ENCODE measurements at regions not wholly inside any gene's neighbourhood (a gene's known extent, or its start where the extent isn't known, plus 50 kb on each side); places are given as distances from the start of the nearest gene placed in this dataset.

DNA sequence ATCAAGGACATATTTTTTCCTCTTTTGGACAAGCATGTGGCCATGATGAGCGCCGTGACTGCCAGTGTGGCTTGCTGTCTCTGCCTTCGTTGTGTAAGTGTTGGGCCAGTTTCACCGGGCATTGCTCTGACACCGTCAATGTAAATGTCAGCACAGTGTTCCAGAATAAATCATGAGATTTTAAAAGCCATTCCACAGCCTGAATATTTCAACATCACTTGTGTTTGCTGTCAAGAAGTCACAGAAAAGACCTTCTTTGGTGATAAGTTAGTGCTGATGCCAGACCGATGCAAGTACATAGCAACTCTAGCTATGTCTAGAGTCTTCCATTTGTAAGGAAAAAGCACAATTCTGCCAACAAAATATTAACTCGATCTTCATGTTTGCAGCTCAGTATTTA, 467.8 kb downstream of the TBC1D22A start:
- TF ChIP-seq EZH2 (IDR thresholded peaks at IDR 0.05; ENCODE audit: low read depth, unreplicated experiment), result no peak
- TF ChIP-seq, protein P1, sequence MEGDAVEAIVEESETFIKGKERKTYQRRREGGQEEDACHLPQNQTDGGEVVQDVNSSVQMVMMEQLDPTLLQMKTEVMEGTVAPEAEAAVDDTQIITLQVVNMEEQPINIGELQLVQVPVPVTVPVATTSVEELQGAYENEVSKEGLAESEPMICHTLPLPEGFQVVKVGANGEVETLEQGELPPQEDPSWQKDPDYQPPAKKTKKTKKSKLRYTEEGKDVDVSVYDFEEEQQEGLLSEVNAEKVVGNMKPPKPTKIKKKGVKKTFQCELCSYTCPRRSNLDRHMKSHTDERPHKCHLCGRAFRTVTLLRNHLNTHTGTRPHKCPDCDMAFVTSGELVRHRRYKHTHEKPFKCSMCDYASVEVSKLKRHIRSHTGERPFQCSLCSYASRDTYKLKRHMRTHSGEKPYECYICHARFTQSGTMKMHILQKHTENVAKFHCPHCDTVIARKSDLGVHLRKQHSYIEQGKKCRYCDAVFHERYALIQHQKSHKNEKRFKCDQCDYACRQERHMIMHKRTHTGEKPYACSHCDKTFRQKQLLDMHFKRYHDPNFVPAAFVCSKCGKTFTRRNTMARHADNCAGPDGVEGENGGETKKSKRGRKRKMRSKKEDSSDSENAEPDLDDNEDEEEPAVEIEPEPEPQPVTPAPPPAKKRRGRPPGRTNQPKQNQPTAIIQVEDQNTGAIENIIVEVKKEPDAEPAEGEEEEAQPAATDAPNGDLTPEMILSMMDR (conservative IDR thresholded peaks at IDR 0.05; ENCODE audit: low read depth in 2 of 2), result no peak
- no peak for TF ChIP-seq POLR2AphosphoS5 (IDR thresholded peaks at IDR 0.05; ENCODE audit: low read depth)
- no peak for TF ChIP-seq CREB1 (CRISPR knock-in tag; IDR thresholded peaks at IDR 0.05; ENCODE audit: low read depth)
- no peak for TF ChIP-seq EZH2phosphoT487 (IDR thresholded peaks at IDR 0.05; ENCODE audit: unreplicated experiment)
- TF ChIP-seq, protein P2, sequence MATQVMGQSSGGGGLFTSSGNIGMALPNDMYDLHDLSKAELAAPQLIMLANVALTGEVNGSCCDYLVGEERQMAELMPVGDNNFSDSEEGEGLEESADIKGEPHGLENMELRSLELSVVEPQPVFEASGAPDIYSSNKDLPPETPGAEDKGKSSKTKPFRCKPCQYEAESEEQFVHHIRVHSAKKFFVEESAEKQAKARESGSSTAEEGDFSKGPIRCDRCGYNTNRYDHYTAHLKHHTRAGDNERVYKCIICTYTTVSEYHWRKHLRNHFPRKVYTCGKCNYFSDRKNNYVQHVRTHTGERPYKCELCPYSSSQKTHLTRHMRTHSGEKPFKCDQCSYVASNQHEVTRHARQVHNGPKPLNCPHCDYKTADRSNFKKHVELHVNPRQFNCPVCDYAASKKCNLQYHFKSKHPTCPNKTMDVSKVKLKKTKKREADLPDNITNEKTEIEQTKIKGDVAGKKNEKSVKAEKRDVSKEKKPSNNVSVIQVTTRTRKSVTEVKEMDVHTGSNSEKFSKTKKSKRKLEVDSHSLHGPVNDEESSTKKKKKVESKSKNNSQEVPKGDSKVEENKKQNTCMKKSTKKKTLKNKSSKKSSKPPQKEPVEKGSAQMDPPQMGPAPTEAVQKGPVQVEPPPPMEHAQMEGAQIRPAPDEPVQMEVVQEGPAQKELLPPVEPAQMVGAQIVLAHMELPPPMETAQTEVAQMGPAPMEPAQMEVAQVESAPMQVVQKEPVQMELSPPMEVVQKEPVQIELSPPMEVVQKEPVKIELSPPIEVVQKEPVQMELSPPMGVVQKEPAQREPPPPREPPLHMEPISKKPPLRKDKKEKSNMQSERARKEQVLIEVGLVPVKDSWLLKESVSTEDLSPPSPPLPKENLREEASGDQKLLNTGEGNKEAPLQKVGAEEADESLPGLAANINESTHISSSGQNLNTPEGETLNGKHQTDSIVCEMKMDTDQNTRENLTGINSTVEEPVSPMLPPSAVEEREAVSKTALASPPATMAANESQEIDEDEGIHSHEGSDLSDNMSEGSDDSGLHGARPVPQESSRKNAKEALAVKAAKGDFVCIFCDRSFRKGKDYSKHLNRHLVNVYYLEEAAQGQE (IDR thresholded peaks at IDR 0.05; ENCODE audit: unreplicated experiment), result no peak
- TF ChIP-seq JUNB (IDR thresholded peaks at IDR 0.05; ENCODE audit: unreplicated experiment), result no peak
- TF ChIP-seq ZNF114 (CRISPR knock-in tag; IDR thresholded peaks at IDR 0.05), result no peak
- TF ChIP-seq ZNF462 (CRISPR knock-in tag; IDR thresholded peaks at IDR 0.05), result no peak
- TF ChIP-seq, protein P3, sequence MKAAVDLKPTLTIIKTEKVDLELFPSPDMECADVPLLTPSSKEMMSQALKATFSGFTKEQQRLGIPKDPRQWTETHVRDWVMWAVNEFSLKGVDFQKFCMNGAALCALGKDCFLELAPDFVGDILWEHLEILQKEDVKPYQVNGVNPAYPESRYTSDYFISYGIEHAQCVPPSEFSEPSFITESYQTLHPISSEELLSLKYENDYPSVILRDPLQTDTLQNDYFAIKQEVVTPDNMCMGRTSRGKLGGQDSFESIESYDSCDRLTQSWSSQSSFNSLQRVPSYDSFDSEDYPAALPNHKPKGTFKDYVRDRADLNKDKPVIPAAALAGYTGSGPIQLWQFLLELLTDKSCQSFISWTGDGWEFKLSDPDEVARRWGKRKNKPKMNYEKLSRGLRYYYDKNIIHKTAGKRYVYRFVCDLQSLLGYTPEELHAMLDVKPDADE (IDR thresholded peaks at IDR 0.05), result no peak
- TF ChIP-seq STAT1 (IDR thresholded peaks at IDR 0.05; ENCODE audit: unreplicated experiment), result no peak

Data from GM23338 (cell line).